NT2/D1 (cell line): ENCODE measurements at regions not wholly inside any gene's neighbourhood (a gene's known extent, or its start where the extent isn't known, plus 50 kb on each side); places are given as distances from the start of the nearest gene placed in this dataset.

Source experiments
- DNase-seq: peaks from one replicate; pipeline ENCODE4 v3.0.0-alpha.2; 2011; ENCODE audit warnings: low read depth, low spot score
- H3K27me3 ChIP-seq: 2 replicates; pipeline ENCODE4 v1.6.0; 2011; ENCODE audit warnings: mild to moderate bottlenecking; ENCODE audit not compliant: insufficient read length, insufficient read depth
- H3K36me3 ChIP-seq: 2 replicates; pipeline ENCODE4 v1.6.1; 2011; ENCODE audit warnings: mild to moderate bottlenecking, low read length, mixed read lengths; ENCODE audit not compliant: insufficient read depth, insufficient read length
- H3K4me1 ChIP-seq: 2 replicates; pipeline ENCODE4 v1.5.1; 2011; ENCODE audit not compliant: insufficient read depth, insufficient read length
- H3K4me3 ChIP-seq: 2 replicates; pipeline ENCODE4 v1.5.1; 2011; ENCODE audit warnings: low read depth; ENCODE audit not compliant: insufficient read length
- H3K9ac ChIP-seq: 2 replicates; pipeline ENCODE4 v1.6.0; 2011; ENCODE audit warnings: low read depth; ENCODE audit not compliant: insufficient read length
- H3K9me3 ChIP-seq: 2 replicates; pipeline ENCODE4 v1.5.1; 2011; ENCODE audit warnings: mild to moderate bottlenecking, low read length; ENCODE audit not compliant: insufficient read depth
- SUZ12 ChIP-seq: IDR thresholded peaks from 2 replicates; pipeline ENCODE4 v1.6.1; 2011; ENCODE audit not compliant: insufficient read length, insufficient read depth; ENCODE audit errors: extremely low read depth
- YY1 ChIP-seq: IDR thresholded peaks from 2 replicates; pipeline ENCODE4 v1.6.1; 2011; ENCODE audit not compliant: insufficient read length, insufficient read depth
- ZNF274 ChIP-seq: IDR thresholded peaks from 2 replicates; pipeline ENCODE4 v1.6.1; 2011; ENCODE audit warnings: mild to moderate bottlenecking, low read depth, low read length

- no peaks in the 10 kb centered on the region for H3K27me3 ChIP-seq
- no peak overlapping the region for H3K4me3 ChIP-seq
- no peak overlapping the region for H3K9ac ChIP-seq
- H3K36me3 ChIP-seq: no peaks in the 10 kb centered on the region
- H3K9me3 ChIP-seq: no peaks in the 10 kb centered on the region
- H3K4me1 ChIP-seq: no peaks in the 10 kb centered on the region
- DNase-seq: no peak
- TF ChIP-seq SUZ12 (no peak), YY1 (no peak), ZNF274 (no peak)
Observed at GRCh38 chr7:146008293-146008692, 108.3 kb upstream of the CNTNAP2 start.

GRCh38 chr7:146004805-146005204 lies 111.8 kb upstream of the CNTNAP2 start:
- TF ChIP-seq YY1 (no peak), ZNF274 (no peak), SUZ12 (no peak)

GRCh38 chr7:146002431-146003078 lies 114.0 kb upstream of the CNTNAP2 start:
- Histone ChIP-seq H3K27me3 (no peaks in the 10 kb centered on the region), H3K36me3 (no peaks in the 10 kb centered on the region), H3K4me3 (no peak overlapping the region), H3K4me1 (no peaks in the 10 kb centered on the region), H3K9ac (no peak overlapping the region), H3K9me3 (no peaks in the 10 kb centered on the region)
- TF ChIP-seq ZNF274: no peak
- TF ChIP-seq YY1: no peak
- no peak for TF ChIP-seq SUZ12
- no peak for DNase-seq

More at GRCh38 chr7:146004805-146005204, 111.8 kb upstream of the CNTNAP2 start:
- DNase-seq: no peak
- Histone ChIP-seq H3K9ac (no peak overlapping the region), H3K9me3 (no peaks in the 10 kb centered on the region), H3K4me1 (no peaks in the 10 kb centered on the region), H3K4me3 (no peak overlapping the region), H3K27me3 (no peaks in the 10 kb centered on the region), H3K36me3 (no peaks in the 10 kb centered on the region)

GRCh38 chr7:146002008-146002407 lies 114.6 kb upstream of the CNTNAP2 start:
- TF ChIP-seq YY1: no peak
- TF ChIP-seq SUZ12: no peak
- TF ChIP-seq ZNF274: no peak
- Histone ChIP-seq H3K9me3 (no peaks in the 10 kb centered on the region), H3K4me1 (no peaks in the 10 kb centered on the region), H3K27me3 (no peaks in the 10 kb centered on the region), H3K36me3 (no peaks in the 10 kb centered on the region), H3K9ac (no peak overlapping the region), H3K4me3 (no peak overlapping the region)
- no peak for DNase-seq

GRCh38 chr7:146000882-146001281 lies 115.7 kb upstream of the CNTNAP2 start:
- DNase-seq: no peak
- Histone ChIP-seq H3K9me3 (no peaks in the 10 kb centered on the region), H3K4me3 (no peak overlapping the region), H3K4me1 (no peaks in the 10 kb centered on the region), H3K27me3 (no peaks in the 10 kb centered on the region), H3K9ac (no peak overlapping the region), H3K36me3 (no peaks in the 10 kb centered on the region)
- TF ChIP-seq YY1: no peak
- TF ChIP-seq SUZ12: no peak
- no peak for TF ChIP-seq ZNF274

- Histone ChIP-seq H3K27me3 (no peaks in the 10 kb centered on the region), H3K9me3 (no peaks in the 10 kb centered on the region), H3K4me3 (no peak overlapping the region), H3K9ac (no peak overlapping the region), H3K4me1 (no peaks in the 10 kb centered on the region), H3K36me3 (no peaks in the 10 kb centered on the region)
- no peak for DNase-seq
- no peak for TF ChIP-seq ZNF274
- TF ChIP-seq SUZ12: no peak
- TF ChIP-seq YY1: no peak
Observed at GRCh38 chr7:145989469-145989868, 127.1 kb upstream of the CNTNAP2 start.

GRCh38 chr7:145986248-145986874 lies 130.2 kb upstream of the CNTNAP2 start:
- H3K4me3 ChIP-seq: no peak overlapping the region
- H3K36me3 ChIP-seq: no peaks in the 10 kb centered on the region
- H3K9me3 ChIP-seq: no peaks in the 10 kb centered on the region
- no peaks in the 10 kb centered on the region for H3K27me3 ChIP-seq
- DNase-seq: no peak
- no peaks in the 10 kb centered on the region for H3K4me1 ChIP-seq
- TF ChIP-seq ZNF274 (no peak), SUZ12 (no peak), YY1 (no peak)
- no peak overlapping the region for H3K9ac ChIP-seq
